A549 (cell line): ENCODE measurements at regions not wholly inside any gene's neighbourhood (a gene's known extent, or its start where the extent isn't known, plus 50 kb on each side); places are given as distances from the start of the nearest gene placed in this dataset.

Experiments used
- ATAC-seq, 2 experiments: fragments of 200-7000 bp in 1 of 2; fragments of >200 bp in 1 of 2; cut with Nextera tagmentation in 1 of 2; cut with Tn5 transposase in 1 of 2; 3 replicates each; pipeline versions ENCODE4 v1.8.0 to v1.9.1; 2018 to 2020; ENCODE audit warnings: mild to moderate bottlenecking in 1 of 2, moderate library complexity in 1 of 2
- CTCF ChIA-PET: fragments of 300-600 bp; sonication (Branson Sonifier 250); formaldehyde crosslinking; extraction: SDS; loops from one replicate; lab custom pipeline; 2021; ENCODE audit warnings: antibody characterized with exemption, inconsistent platforms; lab: Yijun Ruan, JAX
- POLR2A ChIA-PET: fragments of 350-600 bp; formaldehyde crosslinking; extraction: SDS; loops from one replicate; lab custom pipeline; 2021; ENCODE audit warnings: antibody characterized with exemption, inconsistent platforms; lab: Yijun Ruan, JAX
- DNase-seq, 2 experiments: peaks; one replicate each; pipeline versions ENCODE4 v3.0.0 to v3.0.0-alpha.2; 2011 to 2016; ENCODE audit warnings: low read depth in 1 of 2, low spot score in 1 of 2
- FAIRE-seq: peaks from 2 replicates; lab custom pipeline; 2011; peaks lifted over from hg19 to GRCh38; lab: Jason Lieb, UNC
- H3K27ac ChIP-seq, 2 experiments: fragments of >200 bp; sonication (Bioruptor Twin); formaldehyde crosslinking; 3 replicates each; pipeline ENCODE4 v1.5.1; 2016 to 2017
- H3K4me1 ChIP-seq: fragments of >200 bp; sonication (Bioruptor Twin); formaldehyde crosslinking; 3 replicates; pipeline ENCODE4 v1.6.1; 2016
- H3K4me2 ChIP-seq: fragments of >200 bp; sonication (Bioruptor Twin); formaldehyde crosslinking; 3 replicates; pipeline ENCODE4 v1.6.1; 2016
- H3K4me3 ChIP-seq: fragments of >200 bp; sonication (Bioruptor Twin); formaldehyde crosslinking; 3 replicates; pipeline ENCODE4 v1.5.1; 2016
- H3K9me3 ChIP-seq: fragments of >200 bp; sonication (Bioruptor Twin); formaldehyde crosslinking; 3 replicates; pipeline ENCODE4 v1.6.1; 2016
- BCL3 ChIP-seq: fragments of >200 bp; sonication (Bioruptor Twin); formaldehyde crosslinking; IDR thresholded peaks from 3 replicates; pipeline ENCODE4 v1.6.1; 2016
- CTCF ChIP-seq: fragments of >200 bp; sonication (Bioruptor Twin); formaldehyde crosslinking; IDR thresholded peaks from 3 replicates; pipeline ENCODE4 v1.5.1; 2016
- EHF ChIP-seq: fragments of 250-450 bp; sonication (Bioruptor Pico); IDR thresholded peaks from 2 replicates; pipeline ENCODE4 v1.5.0; 2020; ENCODE audit warnings: mild to moderate bottlenecking
- EHMT2 ChIP-seq: fragments of 200-600 bp; sonication (generic); IDR thresholded peaks from 2 replicates; pipeline ENCODE4 v1.6.1; 2016; ENCODE audit warnings: antibody characterized with exemption, low read depth, mild to moderate bottlenecking, moderate library complexity
- FOSB ChIP-seq: fragments of 250-450 bp; sonication (Bioruptor Pico); IDR thresholded peaks from 2 replicates; pipeline ENCODE4 v1.5.0; 2020; ENCODE audit warnings: mild to moderate bottlenecking, moderate library complexity
- GATA3 ChIP-seq: IDR thresholded peaks from 2 replicates; pipeline ENCODE4 v1.6.1; 2012; ENCODE audit warnings: borderline replicate concordance
- HDAC2 ChIP-seq: fragments of 200-600 bp; sonication (generic); IDR thresholded peaks from 2 replicates; pipeline ENCODE4 v1.6.1; 2016
- HEYL ChIP-seq: fragments of 250-450 bp; sonication (Bioruptor Pico); IDR thresholded peaks from 2 replicates; pipeline ENCODE4 v1.8.0; 2021; ENCODE audit warnings: mild to moderate bottlenecking, moderate library complexity
- HOXB13 ChIP-seq: fragments of 250-450 bp; sonication (Bioruptor Pico); IDR thresholded peaks from 2 replicates; pipeline ENCODE4 v1.5.0; 2020; ENCODE audit warnings: low read depth, mild to moderate bottlenecking, moderate library complexity
- KDM1A ChIP-seq: fragments of 200-600 bp; sonication (generic); IDR thresholded peaks from 2 replicates; pipeline ENCODE4 v1.6.1; 2016; ENCODE audit warnings: low read depth, mild to moderate bottlenecking
- MAX ChIP-seq: IDR thresholded peaks from 2 replicates; pipeline ENCODE4 v1.6.1; 2012
- MAZ ChIP-seq: fragments of 150-350 bp; IDR thresholded peaks from 2 replicates; pipeline ENCODE4 v1.6.1; 2014; ENCODE audit warnings: antibody characterized with exemption, low read depth, low read length, borderline replicate concordance
- NPAS2 ChIP-seq: fragments of 250-450 bp; sonication (Bioruptor Pico); IDR thresholded peaks from 2 replicates; pipeline ENCODE4 v1.8.0; 2022; ENCODE audit warnings: mild to moderate bottlenecking, moderate library complexity, borderline replicate concordance
- NR3C1 ChIP-seq: fragments of >200 bp; sonication (Bioruptor Twin); formaldehyde crosslinking; IDR thresholded peaks from 3 replicates; pipeline ENCODE4 v1.6.1; 2017
- PBX3 ChIP-seq: IDR thresholded peaks from 2 replicates; pipeline ENCODE4 v1.6.1; 2012
- POLR2A ChIP-seq: IDR thresholded peaks from 2 replicates; pipeline ENCODE4 v1.6.1; 2012; ENCODE audit warnings: mild to moderate bottlenecking, low read length
- POLR2AphosphoS2 ChIP-seq: conservative IDR thresholded peaks from 2 replicates; pipeline ENCODE4 v1.6.1; 2012; ENCODE audit warnings: low read length, improper control_type of control experiment, inconsistent platforms
- SREBF2 ChIP-seq: fragments of 450-650 bp; IDR thresholded peaks from 2 replicates; pipeline ENCODE4 v1.6.1; 2014; ENCODE audit warnings: mild to moderate bottlenecking, moderate library complexity
- USF2 ChIP-seq: fragments of 450-650 bp; IDR thresholded peaks from 2 replicates; pipeline ENCODE4 v1.6.1; 2014; ENCODE audit warnings: antibody characterized with exemption
- ZNF302 ChIP-seq: fragments of 250-450 bp; sonication (Bioruptor Pico); IDR thresholded peaks from 2 replicates; pipeline ENCODE4 v1.9.0; 2021; ENCODE audit warnings: inconsistent platforms, mild to moderate bottlenecking, moderate library complexity
- WGBS: methylation state at CpG from one replicate; pipeline ENCODE4 v1.1.6; 2017; ENCODE audit errors: missing lambda C conversion rate; 5-methylcytosine and 5-hydroxymethylcytosine counted together

- FAIRE-seq (no peak), DNase-seq (no peak)
- no peak overlapping the region for H3K4me3 ChIP-seq
Measured at GRCh38 chrX:65941775-65942174, 98.1 kb downstream of the VSIG4 start.

GRCh38 chrX:65933085-65933589 is 106.7 kb downstream of the VSIG4 start:
- WGBS = 76% methylated on average over 2 of the region's 2 CpGs
- no peak overlapping the region for H3K4me3 ChIP-seq
- H3K9me3 ChIP-seq = no peaks in the 10 kb centered on the region
- no peak overlapping the region for H3K4me2 ChIP-seq
- H3K4me1 ChIP-seq = no peaks in the 10 kb centered on the region
- ChIA-PET CTCF (no interaction called here), POLR2A (no interaction called here)
- no peak for ATAC-seq
- no peak for TF ChIP-seq PBX3
- FAIRE-seq = no peak
- H3K27ac ChIP-seq = no peak overlapping the region
- no peak for DNase-seq

More at GRCh38 chrX:65941775-65942174, 98.1 kb downstream of the VSIG4 start:
- POLR2A ChIA-PET = no interaction called here
- Histone ChIP-seq H3K9me3 (no peaks in the 10 kb centered on the region), H3K4me2 (no peak overlapping the region), H3K4me1 (no peaks in the 10 kb centered on the region), H3K27ac (no peak overlapping the region)
- CTCF ChIA-PET = no interaction called here
- TF ChIP-seq GATA3 (no peak), EHF (CRISPR knock-in tag) (no peak), POLR2AphosphoS2 (no peak), NPAS2 (no peak), CTCF (no peak)
- ATAC-seq = no peak
- WGBS = 0% methylated on average over 1 of the region's 1 CpG

GRCh38 chrX:65932173-65933084 is 107.5 kb downstream of the VSIG4 start:
- peak in 1 of 2 experiments; percentile 75; a peak in 3 of 6 replicates for ATAC-seq
- no peak overlapping the region for H3K4me3 ChIP-seq
- TF ChIP-seq BCL3 = no peak
- TF ChIP-seq FOSB (CRISPR knock-in tag) = no peak
- no peak for TF ChIP-seq SREBF2
- TF ChIP-seq USF2 = no peak
- no peak for TF ChIP-seq EHMT2
- no peak for TF ChIP-seq HOXB13 (CRISPR knock-in tag)
- no peak for TF ChIP-seq KDM1A
- TF ChIP-seq NPAS2 = no peak
- TF ChIP-seq MAX = no peak
- TF ChIP-seq MAZ = no peak
- no peak for TF ChIP-seq POLR2A
- no peak for TF ChIP-seq EHF (CRISPR knock-in tag)
- TF ChIP-seq NR3C1 = no peak
- TF ChIP-seq PBX3 = no peak
- TF ChIP-seq HDAC2 = no peak
- no peak for TF ChIP-seq ZNF302
- no peak for TF ChIP-seq HEYL
- TF ChIP-seq, all 56 proteins: peak for 0
- H3K4me2 ChIP-seq = no peak overlapping the region
- no peak overlapping the region for H3K27ac ChIP-seq
- CTCF ChIA-PET = no interaction called here
- H3K9me3 ChIP-seq = no peaks in the 10 kb centered on the region
- WGBS = 7% methylated on average over 10 of the region's 10 CpGs
- H3K4me1 ChIP-seq = no peaks in the 10 kb centered on the region
- peak in 1 of 2 experiments; percentile 12 for DNase-seq
- FAIRE-seq = no peak
- POLR2A ChIA-PET = no interaction called here
